Activated T-helper 1 cell treated with anti-CD3 and anti-CD28 coated beads, Interleukin-12 subunit alpha, Interleukin-12 subunit beta, Interleukin-2, Interleukin-4 antibody, amounts not matched to agents 30 ng/mL and 10 ng/mL and 1 ng/mL, durations not matched to agents 14 hours and 24 hours and 36 hours (primary cell): ENCODE measurements at regions not wholly inside any gene's neighbourhood (a gene's known extent, or its start where the extent isn't known, plus 50 kb on each side); places are given as distances from the start of the nearest gene placed in this dataset.

Source experiments
- DNase-seq: peaks from one replicate; pipeline ENCODE4 v3.0.0; 2021; ENCODE audit warnings: low spot score
- H3K27ac Mint-ChIP-seq: one replicate; pipeline ENCODE4 v1.8.0; 2021; ENCODE audit warnings: mild to moderate bottlenecking, mixed read lengths
- H3K27me3 Mint-ChIP-seq: one replicate; pipeline ENCODE4 v1.8.0; 2022; ENCODE audit warnings: mild to moderate bottlenecking, moderate library complexity, mixed read lengths; ENCODE audit not compliant: insufficient read depth
- H3K36me3 Mint-ChIP-seq: one replicate; pipeline ENCODE4 v1.8.0; 2021; ENCODE audit warnings: low read depth, mixed read lengths
- H3K4me1 Mint-ChIP-seq: one replicate; pipeline ENCODE4 v1.8.0; 2021; ENCODE audit warnings: low read depth, mixed read lengths
- H3K4me3 Mint-ChIP-seq: one replicate; pipeline ENCODE4 v1.8.0; 2021; ENCODE audit warnings: mild to moderate bottlenecking, moderate library complexity, mixed read lengths
- H3K9me3 Mint-ChIP-seq: one replicate; pipeline ENCODE4 v1.8.0; 2021; ENCODE audit warnings: mixed read lengths
- intact Hi-C: fragments of 100-400 bp; cut with micrococcal nuclease; formaldehyde crosslinking; loops from one replicate; pipeline ENCODE4 v1.15.1; 2024

- no peaks in the 10 kb centered on the region for H3K4me1 Mint-ChIP-seq
- H3K4me3 Mint-ChIP-seq: no peak overlapping the region
- peaks cover 5% of the 10 kb centered on the region for H3K9me3 Mint-ChIP-seq
- H3K27ac Mint-ChIP-seq: no peak overlapping the region
- no peaks in the 10 kb centered on the region for H3K36me3 Mint-ChIP-seq
- intact Hi-C loops: no loop called here
- DNase-seq: no peak
- H3K27me3 Mint-ChIP-seq: no peaks in the 10 kb centered on the region
Observed at GRCh38 chr2:14684516-14684915, 52.0 kb downstream of the LRATD1 start.

- Mint-ChIP-seq H3K27ac (no peak overlapping the region), H3K27me3 (no peaks in the 10 kb centered on the region), H3K4me3 (no peak overlapping the region), H3K4me1 (no peaks in the 10 kb centered on the region), H3K9me3 (peaks cover 5% of the 10 kb centered on the region), H3K36me3 (no peaks in the 10 kb centered on the region)
- intact Hi-C loops: no loop called here
- no peak for DNase-seq
Observed at GRCh38 chr2:14690926-14691325, 58.4 kb downstream of the LRATD1 start.

GRCh38 chr2:14693874-14694273 is 61.4 kb downstream of the LRATD1 start:
- Mint-ChIP-seq H3K36me3 (no peaks in the 10 kb centered on the region), H3K9me3 (peaks cover 2% of the 10 kb centered on the region), H3K27me3 (no peaks in the 10 kb centered on the region), H3K27ac (no peak overlapping the region), H3K4me1 (no peaks in the 10 kb centered on the region), H3K4me3 (no peak overlapping the region)
- intact Hi-C loops: no loop called here
- DNase-seq: no peak

GRCh38 chr2:14700753-14701152 is 68.2 kb downstream of the LRATD1 start:
- H3K4me1 Mint-ChIP-seq: no peaks in the 10 kb centered on the region
- H3K4me3 Mint-ChIP-seq: no peak overlapping the region
- no peaks in the 10 kb centered on the region for H3K9me3 Mint-ChIP-seq
- DNase-seq: no peak
- H3K27me3 Mint-ChIP-seq: no peaks in the 10 kb centered on the region
- intact Hi-C loops: no loop called here
- no peak overlapping the region for H3K27ac Mint-ChIP-seq
- no peaks in the 10 kb centered on the region for H3K36me3 Mint-ChIP-seq

GRCh38 chr2:14702258-14702657 is 69.7 kb downstream of the LRATD1 start:
- no peak overlapping the region for H3K4me3 Mint-ChIP-seq
- intact Hi-C loops: no loop called here
- no peaks in the 10 kb centered on the region for H3K4me1 Mint-ChIP-seq
- no peaks in the 10 kb centered on the region for H3K9me3 Mint-ChIP-seq
- H3K36me3 Mint-ChIP-seq: no peaks in the 10 kb centered on the region
- no peaks in the 10 kb centered on the region for H3K27me3 Mint-ChIP-seq
- no peak overlapping the region for H3K27ac Mint-ChIP-seq
- no peak for DNase-seq

- Mint-ChIP-seq H3K4me1 (no peaks in the 10 kb centered on the region), H3K27ac (no peak overlapping the region), H3K36me3 (no peaks in the 10 kb centered on the region), H3K9me3 (no peaks in the 10 kb centered on the region), H3K4me3 (no peak overlapping the region), H3K27me3 (no peaks in the 10 kb centered on the region)
- intact Hi-C loops: no loop called here
- DNase-seq: no peak
Observed at GRCh38 chr2:14706201-14706600, 73.7 kb downstream of the LRATD1 start.

GRCh38 chr2:14712111-14712510 is 79.6 kb downstream of the LRATD1 start:
- DNase-seq: no peak
- no peaks in the 10 kb centered on the region for H3K9me3 Mint-ChIP-seq
- no peaks in the 10 kb centered on the region for H3K27me3 Mint-ChIP-seq
- H3K4me1 Mint-ChIP-seq: no peaks in the 10 kb centered on the region
- H3K4me3 Mint-ChIP-seq: no peak overlapping the region
- H3K27ac Mint-ChIP-seq: no peak overlapping the region
- intact Hi-C loops: no loop called here
- no peaks in the 10 kb centered on the region for H3K36me3 Mint-ChIP-seq

GRCh38 chr2:14713248-14713647 is 80.7 kb downstream of the LRATD1 start:
- Mint-ChIP-seq H3K27me3 (no peaks in the 10 kb centered on the region), H3K36me3 (no peaks in the 10 kb centered on the region), H3K27ac (no peak overlapping the region), H3K9me3 (no peaks in the 10 kb centered on the region), H3K4me3 (no peak overlapping the region), H3K4me1 (no peaks in the 10 kb centered on the region)
- no peak for DNase-seq
- intact Hi-C loops: no loop called here

GRCh38 chr2:14715600-14715999 is 83.1 kb downstream of the LRATD1 start:
- intact Hi-C loops: no loop called here
- Mint-ChIP-seq H3K4me3 (no peak overlapping the region), H3K9me3 (no peaks in the 10 kb centered on the region), H3K4me1 (no peaks in the 10 kb centered on the region), H3K27ac (no peak overlapping the region), H3K36me3 (no peaks in the 10 kb centered on the region), H3K27me3 (peaks cover 2% of the 10 kb centered on the region)
- DNase-seq: no peak

- Mint-ChIP-seq H3K27me3 (peaks cover 2% of the 10 kb centered on the region), H3K27ac (no peak overlapping the region), H3K4me3 (no peak overlapping the region), H3K36me3 (no peaks in the 10 kb centered on the region), H3K4me1 (no peaks in the 10 kb centered on the region), H3K9me3 (no peaks in the 10 kb centered on the region)
- no peak for DNase-seq
- intact Hi-C loops: no loop called here
Observed at GRCh38 chr2:14716319-14716718, 83.8 kb downstream of the LRATD1 start.

GRCh38 chr2:14717131-14717530 is 84.6 kb downstream of the LRATD1 start:
- Mint-ChIP-seq H3K36me3 (no peaks in the 10 kb centered on the region), H3K27me3 (peaks cover 2% of the 10 kb centered on the region), H3K9me3 (no peaks in the 10 kb centered on the region), H3K4me1 (no peaks in the 10 kb centered on the region), H3K4me3 (no peak overlapping the region), H3K27ac (no peak overlapping the region)
- no peak for DNase-seq
- intact Hi-C loops: no loop called here

GRCh38 chr2:14720319-14720718 is 87.8 kb downstream of the LRATD1 start:
- Mint-ChIP-seq H3K4me1 (no peaks in the 10 kb centered on the region), H3K27ac (no peak overlapping the region), H3K27me3 (peaks cover 2% of the 10 kb centered on the region), H3K4me3 (no peak overlapping the region), H3K36me3 (no peaks in the 10 kb centered on the region), H3K9me3 (no peaks in the 10 kb centered on the region)
- no peak for DNase-seq
- intact Hi-C loops: no loop called here

GRCh38 chr2:14720739-14721138 is 88.2 kb downstream of the LRATD1 start:
- no peaks in the 10 kb centered on the region for H3K4me1 Mint-ChIP-seq

GRCh38 chr2:14722904-14723570 is 90.5 kb downstream of the LRATD1 start:
- H3K36me3 Mint-ChIP-seq: no peaks in the 10 kb centered on the region
- no peak overlapping the region for H3K27ac Mint-ChIP-seq
- H3K27me3 Mint-ChIP-seq: peaks cover 2% of the 10 kb centered on the region
- no peaks in the 10 kb centered on the region for H3K4me1 Mint-ChIP-seq
- intact Hi-C loops: no loop called here
- H3K9me3 Mint-ChIP-seq: no peaks in the 10 kb centered on the region
- H3K4me3 Mint-ChIP-seq: no peak overlapping the region
- DNase-seq: no peak

More at GRCh38 chr2:14720739-14721138, 88.2 kb downstream of the LRATD1 start:
- intact Hi-C loops: no loop called here
- H3K9me3 Mint-ChIP-seq: no peaks in the 10 kb centered on the region
- H3K27ac Mint-ChIP-seq: no peak overlapping the region
- H3K4me3 Mint-ChIP-seq: no peak overlapping the region
- H3K27me3 Mint-ChIP-seq: peaks cover 2% of the 10 kb centered on the region
- H3K36me3 Mint-ChIP-seq: no peaks in the 10 kb centered on the region
- no peak for DNase-seq
